ENCODE measurements at regions not wholly inside any gene's neighbourhood (a gene's known extent, or its start where the extent isn't known, plus 50 kb on each side); places are given as distances from the start of the nearest gene placed in this dataset.

DNA sequence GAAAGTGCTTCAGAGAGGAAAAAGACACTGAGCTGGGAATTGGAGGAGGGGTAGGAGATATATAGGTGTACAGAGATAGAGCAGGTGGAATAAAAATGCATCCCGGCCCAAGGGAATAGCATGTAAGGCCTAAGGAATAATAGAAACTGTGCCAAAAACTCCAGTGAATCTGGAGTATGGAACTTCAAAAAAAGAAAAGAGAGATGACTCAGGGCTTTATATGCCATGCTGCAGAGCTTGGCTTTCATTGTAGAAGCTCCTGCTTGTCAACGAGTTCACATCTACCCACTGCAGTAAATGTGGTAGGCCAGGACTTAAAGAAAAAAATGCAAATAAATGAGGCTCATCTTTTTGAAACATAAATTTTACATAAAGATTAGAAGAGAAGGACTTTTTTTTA, 131.8 kb downstream of the MREG start:
- no peaks in the 10 kb centered on the region for H3K9me1 ChIP-seq (ENCODE audit: control insufficient read depth, insufficient read depth, low read length)
- no TSS peak for BruUV-seq (replicated peaks)
- no peak overlapping the region for H3K27ac ChIP-seq (ENCODE audit: extremely low read depth, low read depth, low read length)
- no peaks in the 10 kb centered on the region for H4K20me1 ChIP-seq (replicated peaks; ENCODE audit: control insufficient read depth, insufficient read depth, low read length)
- no peaks in the 10 kb centered on the region for H3K9me3 ChIP-seq (replicated peaks; ENCODE audit: control insufficient read depth, insufficient read depth, low read depth, low read length)
- FAIRE-seq, result no peak
- no peak for ATAC-seq
- intact Hi-C loops (cut with micrococcal nuclease) (no loop called here), in situ Hi-C loops (cut with MboI) (no loop called here)
- no peak overlapping the region for H3K4me2 ChIP-seq (ENCODE audit: insufficient read depth, low read length)
- no peak for DNase-seq (ENCODE audit: extremely low read depth in 1 of 4, low spot score in 3 of 4)
- H3K27me3 ChIP-seq (ENCODE audit: control insufficient read depth in 2 of 2, insufficient read depth in 2 of 2, low read length in 2 of 2), result no peaks in the 10 kb centered on the region
- no peaks in the 10 kb centered on the region for H3K36me3 ChIP-seq (ENCODE audit: control insufficient read depth, insufficient read depth, low read length)
- peaks cover 0 to 3% of the 10 kb centered on the region in 2 experiments; a peak in 2 of 5 replicates for H3K4me1 ChIP-seq (replicated peaks in 1 of 2; ENCODE audit: control insufficient read depth in 2 of 2, insufficient read depth in 2 of 2, low read length in 2 of 2)
- POLR2A ChIA-PET, result no interaction called here
- 64% methylated on average over 2 of the region's 2 CpGs for whole genome bisulfite sequencing (ENCODE audit: insufficient coverage, low coverage, missing lambda C conversion rate)
- no peak overlapping the region for H3K9ac ChIP-seq (ENCODE audit: insufficient read depth in 1 of 2, low read depth in 2 of 2, low read length in 2 of 2)
- no peak overlapping the region for H3K4me3 ChIP-seq
- H3K79me2 ChIP-seq (ENCODE audit: control insufficient read depth, insufficient read depth, low read length), result no peaks in the 10 kb centered on the region
- CTCF ChIA-PET (ENCODE audit: low intra/inter-chr PET ratio), result no interaction called here
- H2AFZ ChIP-seq (ENCODE audit: low read depth, low read length), result peak overlapping the region; percentile 74
- no peak for TF ChIP-seq BHLHE40 (IDR thresholded peaks at IDR 0.05; ENCODE audit: low read length)
- TF ChIP-seq HMG20A (CRISPR knock-in tag; conservative IDR thresholded peaks at IDR 0.05), result no peak
- TF ChIP-seq, protein P1, sequence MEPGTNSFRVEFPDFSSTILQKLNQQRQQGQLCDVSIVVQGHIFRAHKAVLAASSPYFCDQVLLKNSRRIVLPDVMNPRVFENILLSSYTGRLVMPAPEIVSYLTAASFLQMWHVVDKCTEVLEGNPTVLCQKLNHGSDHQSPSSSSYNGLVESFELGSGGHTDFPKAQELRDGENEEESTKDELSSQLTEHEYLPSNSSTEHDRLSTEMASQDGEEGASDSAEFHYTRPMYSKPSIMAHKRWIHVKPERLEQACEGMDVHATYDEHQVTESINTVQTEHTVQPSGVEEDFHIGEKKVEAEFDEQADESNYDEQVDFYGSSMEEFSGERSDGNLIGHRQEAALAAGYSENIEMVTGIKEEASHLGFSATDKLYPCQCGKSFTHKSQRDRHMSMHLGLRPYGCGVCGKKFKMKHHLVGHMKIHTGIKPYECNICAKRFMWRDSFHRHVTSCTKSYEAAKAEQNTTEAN (CRISPR knock-in tag; IDR thresholded peaks at IDR 0.05), result no peak
- TF ChIP-seq MAFG (tag; conservative IDR thresholded peaks at IDR 0.05), result peak; percentile 5; the same call in 1 of the 2 replicates
- TF ChIP-seq, protein P2, sequence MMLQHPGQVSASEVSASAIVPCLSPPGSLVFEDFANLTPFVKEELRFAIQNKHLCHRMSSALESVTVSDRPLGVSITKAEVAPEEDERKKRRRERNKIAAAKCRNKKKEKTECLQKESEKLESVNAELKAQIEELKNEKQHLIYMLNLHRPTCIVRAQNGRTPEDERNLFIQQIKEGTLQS (IDR thresholded peaks at IDR 0.05), result no peak
- TF ChIP-seq, protein P2 (CRISPR knock-in tag; conservative IDR thresholded peaks at IDR 0.05), result no peak
- no peak for TF ChIP-seq ZNF184 (CRISPR knock-in tag; IDR thresholded peaks at IDR 0.05)
- TF ChIP-seq MYNN (IDR thresholded peaks at IDR 0.05), result no peak
- TF ChIP-seq MYNN (CRISPR knock-in tag; IDR thresholded peaks at IDR 0.05), result no peak
- TF ChIP-seq NCOA1 (IDR thresholded peaks at IDR 0.05; ENCODE audit: low read depth), result no peak
- TF ChIP-seq, protein P3, sequence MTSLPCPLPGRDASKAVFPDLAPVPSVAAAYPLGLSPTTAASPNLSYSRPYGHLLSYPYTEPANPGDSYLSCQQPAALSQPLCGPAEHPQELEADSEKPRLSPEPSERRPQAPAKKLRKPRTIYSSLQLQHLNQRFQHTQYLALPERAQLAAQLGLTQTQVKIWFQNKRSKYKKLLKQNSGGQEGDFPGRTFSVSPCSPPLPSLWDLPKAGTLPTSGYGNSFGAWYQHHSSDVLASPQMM (CRISPR knock-in tag; IDR thresholded peaks at IDR 0.05), result no peak
- no peak for TF ChIP-seq ZNF24 (IDR thresholded peaks at IDR 0.05)
- TF ChIP-seq, protein P4, sequence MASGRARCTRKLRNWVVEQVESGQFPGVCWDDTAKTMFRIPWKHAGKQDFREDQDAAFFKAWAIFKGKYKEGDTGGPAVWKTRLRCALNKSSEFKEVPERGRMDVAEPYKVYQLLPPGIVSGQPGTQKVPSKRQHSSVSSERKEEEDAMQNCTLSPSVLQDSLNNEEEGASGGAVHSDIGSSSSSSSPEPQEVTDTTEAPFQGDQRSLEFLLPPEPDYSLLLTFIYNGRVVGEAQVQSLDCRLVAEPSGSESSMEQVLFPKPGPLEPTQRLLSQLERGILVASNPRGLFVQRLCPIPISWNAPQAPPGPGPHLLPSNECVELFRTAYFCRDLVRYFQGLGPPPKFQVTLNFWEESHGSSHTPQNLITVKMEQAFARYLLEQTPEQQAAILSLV (tag; IDR thresholded peaks at IDR 0.05), result no peak
- TF ChIP-seq, protein P5, sequence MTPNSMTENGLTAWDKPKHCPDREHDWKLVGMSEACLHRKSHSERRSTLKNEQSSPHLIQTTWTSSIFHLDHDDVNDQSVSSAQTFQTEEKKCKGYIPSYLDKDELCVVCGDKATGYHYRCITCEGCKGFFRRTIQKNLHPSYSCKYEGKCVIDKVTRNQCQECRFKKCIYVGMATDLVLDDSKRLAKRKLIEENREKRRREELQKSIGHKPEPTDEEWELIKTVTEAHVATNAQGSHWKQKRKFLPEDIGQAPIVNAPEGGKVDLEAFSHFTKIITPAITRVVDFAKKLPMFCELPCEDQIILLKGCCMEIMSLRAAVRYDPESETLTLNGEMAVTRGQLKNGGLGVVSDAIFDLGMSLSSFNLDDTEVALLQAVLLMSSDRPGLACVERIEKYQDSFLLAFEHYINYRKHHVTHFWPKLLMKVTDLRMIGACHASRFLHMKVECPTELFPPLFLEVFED (CRISPR knock-in tag; conservative IDR thresholded peaks at IDR 0.05), result no peak
- TF ChIP-seq ZNF143 (CRISPR knock-in tag; IDR thresholded peaks at IDR 0.05), result no peak
- TF ChIP-seq, protein P6, sequence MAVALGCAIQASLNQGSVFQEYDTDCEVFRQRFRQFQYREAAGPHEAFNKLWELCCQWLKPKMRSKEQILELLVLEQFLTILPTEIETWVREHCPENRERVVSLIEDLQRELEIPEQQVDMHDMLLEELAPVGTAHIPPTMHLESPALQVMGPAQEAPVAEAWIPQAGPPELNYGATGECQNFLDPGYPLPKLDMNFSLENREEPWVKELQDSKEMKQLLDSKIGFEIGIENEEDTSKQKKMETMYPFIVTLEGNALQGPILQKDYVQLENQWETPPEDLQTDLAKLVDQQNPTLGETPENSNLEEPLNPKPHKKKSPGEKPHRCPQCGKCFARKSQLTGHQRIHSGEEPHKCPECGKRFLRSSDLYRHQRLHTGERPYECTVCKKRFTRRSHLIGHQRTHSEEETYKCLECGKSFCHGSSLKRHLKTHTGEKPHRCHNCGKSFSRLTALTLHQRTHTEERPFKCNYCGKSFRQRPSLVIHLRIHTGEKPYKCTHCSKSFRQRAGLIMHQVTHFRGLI (CRISPR knock-in tag; IDR thresholded peaks at IDR 0.05), result no peak
- TF ChIP-seq, protein P7, sequence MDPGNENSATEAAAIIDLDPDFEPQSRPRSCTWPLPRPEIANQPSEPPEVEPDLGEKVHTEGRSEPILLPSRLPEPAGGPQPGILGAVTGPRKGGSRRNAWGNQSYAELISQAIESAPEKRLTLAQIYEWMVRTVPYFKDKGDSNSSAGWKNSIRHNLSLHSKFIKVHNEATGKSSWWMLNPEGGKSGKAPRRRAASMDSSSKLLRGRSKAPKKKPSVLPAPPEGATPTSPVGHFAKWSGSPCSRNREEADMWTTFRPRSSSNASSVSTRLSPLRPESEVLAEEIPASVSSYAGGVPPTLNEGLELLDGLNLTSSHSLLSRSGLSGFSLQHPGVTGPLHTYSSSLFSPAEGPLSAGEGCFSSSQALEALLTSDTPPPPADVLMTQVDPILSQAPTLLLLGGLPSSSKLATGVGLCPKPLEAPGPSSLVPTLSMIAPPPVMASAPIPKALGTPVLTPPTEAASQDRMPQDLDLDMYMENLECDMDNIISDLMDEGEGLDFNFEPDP (CRISPR knock-in tag; IDR thresholded peaks at IDR 0.05), result no peak
